ENCODE measurements at regions not wholly inside any gene's neighbourhood (a gene's known extent, or its start where the extent isn't known, plus 50 kb on each side); places are given as distances from the start of the nearest gene placed in this dataset.

GRCh38 chr3:150264561-150265279 lies 143.4 kb upstream of the TSC22D2 start:
- no peak for DNase-seq

GRCh38 chr3:150261958-150262357 lies 146.1 kb upstream of the TSC22D2 start:
- DNase-seq, result no peak

GRCh38 chr3:150261418-150261817 lies 146.7 kb upstream of the TSC22D2 start:
- no peak for DNase-seq

GRCh38 chr3:150260398-150260710 lies 147.7 kb upstream of the TSC22D2 start:
- DNase-seq, result no peak

GRCh38 chr3:150259526-150260397 lies 148.3 kb upstream of the TSC22D2 start:
- no peak for DNase-seq

GRCh38 chr3:150256782-150257181 lies 151.3 kb upstream of the TSC22D2 start:
- DNase-seq, result no peak

GRCh38 chr3:150256318-150256717 lies 151.8 kb upstream of the TSC22D2 start:
- DNase-seq, result no peak

GRCh38 chr3:150255826-150256225 lies 152.3 kb upstream of the TSC22D2 start:
- no peak for DNase-seq

GRCh38 chr3:150255413-150255812 lies 152.7 kb upstream of the TSC22D2 start:
- DNase-seq, result no peak

GRCh38 chr3:150254309-150254708 lies 153.8 kb upstream of the TSC22D2 start:
- DNase-seq, result no peak

GRCh38 chr3:150253622-150254021 lies 154.5 kb upstream of the TSC22D2 start:
- DNase-seq, result no peak

- DNase-seq, result no peak
These were observed 155.6 kb upstream of the TSC22D2 start for GRCh38 chr3:150252462-150252861.

GRCh38 chr3:150251187-150252062 lies 156.7 kb upstream of the TSC22D2 start:
- no peak for DNase-seq

GRCh38 chr3:150249779-150250470 lies 158.2 kb upstream of the TSC22D2 start:
- no peak for DNase-seq

GRCh38 chr3:150248888-150249681 lies 159.0 kb upstream of the TSC22D2 start:
- DNase-seq, result no peak

- no peak for DNase-seq
These were observed 159.8 kb upstream of the TSC22D2 start for GRCh38 chr3:150248116-150248887.

- no peak for DNase-seq
These were observed 160.7 kb upstream of the TSC22D2 start for GRCh38 chr3:150247441-150247840.

- no peak for DNase-seq
These were observed 164.6 kb upstream of the TSC22D2 start for GRCh38 chr3:150243466-150243865.

- no peak for DNase-seq
These were observed 165.7 kb upstream of the TSC22D2 start for GRCh38 chr3:150242220-150242936.

- DNase-seq, result no peak
These were observed 167.2 kb upstream of the TSC22D2 start for GRCh38 chr3:150240891-150241290.

All from activated effector memory CD4-positive, alpha-beta T cell treated with anti-CD3 and anti-CD28 coated beads, Interleukin-2, amount 50 U/mL, for 16 hours (primary cell).